Endodermal cell (in vitro differentiated cells): ENCODE measurements at regions not wholly inside any gene's neighbourhood (a gene's known extent, or its start where the extent isn't known, plus 50 kb on each side); places are given as distances from the start of the nearest gene placed in this dataset.

Experiments used
- DNase-seq: peaks from one replicate; pipeline ENCODE4 v3.0.0-alpha.2; 2017
- H3K27ac ChIP-seq: 2 replicates; pipeline ENCODE4 v1.5.1; 2013; ENCODE audit warnings: mild to moderate bottlenecking, low read depth, low read length, moderate library complexity
- H3K27me3 ChIP-seq: 2 replicates; pipeline ENCODE4 v1.6.1; 2013; ENCODE audit warnings: mild to moderate bottlenecking, low read length, moderate library complexity; ENCODE audit not compliant: insufficient read depth, control insufficient read depth, poor library complexity, severe bottlenecking
- H3K36me3 ChIP-seq: 2 replicates; pipeline ENCODE4 v1.7.0; 2013; ENCODE audit warnings: mild to moderate bottlenecking, low read length, moderate library complexity; ENCODE audit not compliant: control insufficient read depth, insufficient read depth
- H3K4me1 ChIP-seq: one replicate; pipeline ENCODE4 v1.7.0; 2013; ENCODE audit warnings: low read length; ENCODE audit not compliant: control insufficient read depth, insufficient read depth
- H3K4me3 ChIP-seq: 2 replicates; pipeline ENCODE4 v1.5.1; 2013; ENCODE audit warnings: mild to moderate bottlenecking, low read length, moderate library complexity
- H3K9ac ChIP-seq: 2 replicates; pipeline ENCODE4 v1.6.1; 2013; ENCODE audit warnings: mild to moderate bottlenecking, low read length, moderate library complexity; ENCODE audit not compliant: poor library complexity, severe bottlenecking; ENCODE audit errors: extremely low read depth
- H3K9me3 ChIP-seq: 2 replicates; pipeline ENCODE4 v1.6.1; 2013; ENCODE audit warnings: mild to moderate bottlenecking, low read length, moderate library complexity; ENCODE audit not compliant: control insufficient read depth
- H3K27ac Mint-ChIP-seq: 2 replicates; pipeline ENCODE4 v1.8.0; 2020; ENCODE audit warnings: mixed read lengths
- H3K27me3 Mint-ChIP-seq: 2 replicates; pipeline ENCODE4 v1.8.0; 2021; ENCODE audit warnings: mild to moderate bottlenecking, mixed read lengths; ENCODE audit not compliant: insufficient read depth
- H3K36me3 Mint-ChIP-seq: 2 replicates; pipeline ENCODE4 v1.8.0; 2020; ENCODE audit warnings: low read depth, mixed read lengths
- H3K4me1 Mint-ChIP-seq: 2 replicates; pipeline ENCODE4 v1.8.0; 2020; ENCODE audit warnings: mixed read lengths
- H3K4me3 Mint-ChIP-seq: 2 replicates; pipeline ENCODE4 v1.8.0; 2020; ENCODE audit warnings: mild to moderate bottlenecking, moderate library complexity, mixed read lengths
- H3K9me3 Mint-ChIP-seq: 2 replicates; pipeline ENCODE4 v1.8.0; 2020; ENCODE audit warnings: mild to moderate bottlenecking, mixed read lengths
- WGBS, 2 experiments: methylation state at CpG; one replicate each; pipeline versions ENCODE4 v1.1.5 to v1.1.7; 2013; ENCODE audit warnings: missing lambda C conversion rate in 2 of 2, mixed read lengths in 1 of 2; ENCODE audit not compliant: insufficient coverage in 1 of 2, insufficient read length in 1 of 2; 5-methylcytosine and 5-hydroxymethylcytosine counted together
- TF ChIP-seq, protein P1 (sequence below): fragments of 200-600 bp; sonication (generic); conservative IDR thresholded peaks from 2 replicates; pipeline ENCODE4 v1.5.0; 2021; ENCODE audit warnings: antibody characterized with exemption, mild to moderate bottlenecking

DNA sequence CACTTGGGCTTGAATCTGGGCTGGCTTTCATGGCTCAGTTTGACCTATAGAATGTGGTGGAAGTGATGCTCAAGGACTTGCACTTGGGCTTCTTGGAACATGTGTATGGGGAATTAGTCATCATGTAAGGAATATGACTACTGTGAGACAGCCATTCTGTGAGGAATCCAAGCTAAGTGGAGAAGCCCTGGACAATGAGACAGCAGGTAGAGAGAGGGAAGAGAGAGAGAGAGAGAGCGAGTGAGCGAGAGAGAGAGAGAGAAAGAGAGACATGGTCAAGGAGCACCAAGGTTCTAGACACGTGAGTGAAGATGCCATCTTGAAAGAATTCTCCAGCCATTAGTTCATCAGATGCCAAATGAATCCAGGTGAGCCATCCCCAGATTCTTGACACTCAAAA, 261.6 kb upstream of the SORL1-AS1 start:
- no peak for DNase-seq
- Mint-ChIP-seq H3K36me3 (no peaks in the 10 kb centered on the region), H3K4me3 (no peak overlapping the region), H3K27ac (no peak overlapping the region), H3K4me1 (peaks cover 8% of the 10 kb centered on the region), H3K9me3 (no peaks in the 10 kb centered on the region), H3K27me3 (peaks cover 15% of the 10 kb centered on the region)
- H3K4me1 ChIP-seq = peaks cover 14% of the 10 kb centered on the region
- no peaks in the 10 kb centered on the region for H3K9me3 ChIP-seq
- no peak overlapping the region for H3K27ac ChIP-seq
- TF ChIP-seq, protein P1, sequence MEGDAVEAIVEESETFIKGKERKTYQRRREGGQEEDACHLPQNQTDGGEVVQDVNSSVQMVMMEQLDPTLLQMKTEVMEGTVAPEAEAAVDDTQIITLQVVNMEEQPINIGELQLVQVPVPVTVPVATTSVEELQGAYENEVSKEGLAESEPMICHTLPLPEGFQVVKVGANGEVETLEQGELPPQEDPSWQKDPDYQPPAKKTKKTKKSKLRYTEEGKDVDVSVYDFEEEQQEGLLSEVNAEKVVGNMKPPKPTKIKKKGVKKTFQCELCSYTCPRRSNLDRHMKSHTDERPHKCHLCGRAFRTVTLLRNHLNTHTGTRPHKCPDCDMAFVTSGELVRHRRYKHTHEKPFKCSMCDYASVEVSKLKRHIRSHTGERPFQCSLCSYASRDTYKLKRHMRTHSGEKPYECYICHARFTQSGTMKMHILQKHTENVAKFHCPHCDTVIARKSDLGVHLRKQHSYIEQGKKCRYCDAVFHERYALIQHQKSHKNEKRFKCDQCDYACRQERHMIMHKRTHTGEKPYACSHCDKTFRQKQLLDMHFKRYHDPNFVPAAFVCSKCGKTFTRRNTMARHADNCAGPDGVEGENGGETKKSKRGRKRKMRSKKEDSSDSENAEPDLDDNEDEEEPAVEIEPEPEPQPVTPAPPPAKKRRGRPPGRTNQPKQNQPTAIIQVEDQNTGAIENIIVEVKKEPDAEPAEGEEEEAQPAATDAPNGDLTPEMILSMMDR = no peak
- H3K36me3 ChIP-seq = no peaks in the 10 kb centered on the region
- H3K9ac ChIP-seq = no peak overlapping the region
- 94 to 95% methylated on average over 3 of the region's 3 CpGs for WGBS, 2 experiments
- H3K4me3 ChIP-seq = no peak overlapping the region
- no peaks in the 10 kb centered on the region for H3K27me3 ChIP-seq

- Histone ChIP-seq H3K4me3 (no peak overlapping the region), H3K27me3 (peaks cover 6% of the 10 kb centered on the region), H3K9me3 (no peaks in the 10 kb centered on the region), H3K27ac (no peak overlapping the region), H3K36me3 (no peaks in the 10 kb centered on the region), H3K4me1 (peaks cover 24% of the 10 kb centered on the region), H3K9ac (no peak overlapping the region)
- DNase-seq = no peak
- peaks cover 29% of the 10 kb centered on the region for H3K27me3 Mint-ChIP-seq
- H3K4me1 Mint-ChIP-seq = peaks cover 25% of the 10 kb centered on the region
- WGBS, 2 experiments = no CpG with 5 or more reads among the region's 1 CpG
- H3K27ac Mint-ChIP-seq = no peak overlapping the region
- TF ChIP-seq, protein P1 = no peak
- H3K4me3 Mint-ChIP-seq = no peak overlapping the region
- no peaks in the 10 kb centered on the region for H3K9me3 Mint-ChIP-seq
- no peaks in the 10 kb centered on the region for H3K36me3 Mint-ChIP-seq
These were observed 259.2 kb upstream of the SORL1-AS1 start for GRCh38 chr11:121711939-121712338.

DNA sequence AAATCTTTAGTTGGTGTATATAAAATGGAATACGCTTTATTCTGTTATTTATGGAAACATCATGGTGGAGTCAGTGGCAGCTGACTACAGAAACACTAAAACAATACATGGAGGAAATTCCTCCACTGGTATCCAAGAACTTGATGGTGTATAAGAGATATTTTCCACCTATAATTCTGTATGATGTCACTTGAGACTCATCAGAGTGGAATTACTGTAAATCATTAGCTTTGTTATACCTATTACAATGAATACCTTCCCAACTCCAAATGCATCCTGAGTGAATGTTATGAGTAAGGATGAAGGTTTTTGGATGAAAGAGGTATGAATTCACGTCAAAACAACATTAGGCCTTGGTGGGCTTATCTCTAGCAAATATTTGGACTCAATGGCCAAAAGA, 258.5 kb upstream of the SORL1-AS1 start:
- H3K27ac ChIP-seq = no peak overlapping the region

More for the DNA sequence above, 258.5 kb upstream of the SORL1-AS1 start:
- Histone ChIP-seq H3K36me3 (no peaks in the 10 kb centered on the region), H3K9me3 (no peaks in the 10 kb centered on the region), H3K4me1 (peaks cover 23% of the 10 kb centered on the region), H3K4me3 (no peak overlapping the region), H3K9ac (no peak overlapping the region), H3K27me3 (peaks cover 13% of the 10 kb centered on the region)
- peaks cover 25% of the 10 kb centered on the region for H3K4me1 Mint-ChIP-seq
- TF ChIP-seq, protein P1 = no peak
- no peaks in the 10 kb centered on the region for H3K36me3 Mint-ChIP-seq
- 87 to 100% methylated on average over 1 to 2 of the region's 2 CpGs for WGBS, 2 experiments
- DNase-seq = no peak
- no peak overlapping the region for H3K4me3 Mint-ChIP-seq
- H3K27ac Mint-ChIP-seq = no peak overlapping the region
- H3K27me3 Mint-ChIP-seq = peaks cover 37% of the 10 kb centered on the region
- H3K9me3 Mint-ChIP-seq = no peaks in the 10 kb centered on the region
